DND-41 (cell line): ENCODE measurements at regions not wholly inside any gene's neighbourhood (a gene's known extent, or its start where the extent isn't known, plus 50 kb on each side); places are given as distances from the start of the nearest gene placed in this dataset.

ENCODE experiments used
- EZH2 ChIP-seq: IDR thresholded peaks from 3 replicates; pipeline ENCODE4 v1.6.1; 2012; ENCODE audit warnings: borderline replicate concordance, low read depth, mild to moderate bottlenecking, moderate library complexity, low read length, inconsistent platforms; ENCODE audit not compliant: severe bottlenecking
- TF ChIP-seq, protein P1 (sequence below): IDR thresholded peaks from 2 replicates; pipeline ENCODE4 v1.5.1; 2012; ENCODE audit warnings: borderline replicate concordance, low read length, moderate library complexity, mild to moderate bottlenecking; ENCODE audit not compliant: poor library complexity, severe bottlenecking; ENCODE audit errors: extremely low read depth

DNA sequence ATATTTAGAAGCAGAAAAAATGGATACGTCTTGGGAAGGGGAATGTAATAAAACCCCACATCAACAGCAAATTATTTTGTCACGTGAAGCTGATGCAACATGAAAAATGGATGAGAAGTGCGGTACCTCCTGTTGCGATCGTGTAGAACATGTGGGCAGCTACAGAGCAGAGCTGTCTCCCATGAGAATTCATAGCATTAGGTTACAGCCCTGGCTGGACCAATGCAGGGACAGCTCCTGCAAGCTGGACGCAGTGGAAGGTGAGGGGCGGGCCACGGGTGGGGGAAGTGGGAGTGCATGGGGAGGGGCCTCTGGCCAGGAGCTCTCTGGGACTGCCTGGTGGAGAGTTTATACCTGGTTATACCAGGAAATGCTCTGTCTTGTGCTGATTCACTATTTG is 120.3 kb downstream of the GATA3 start:
- TF ChIP-seq, protein P1, sequence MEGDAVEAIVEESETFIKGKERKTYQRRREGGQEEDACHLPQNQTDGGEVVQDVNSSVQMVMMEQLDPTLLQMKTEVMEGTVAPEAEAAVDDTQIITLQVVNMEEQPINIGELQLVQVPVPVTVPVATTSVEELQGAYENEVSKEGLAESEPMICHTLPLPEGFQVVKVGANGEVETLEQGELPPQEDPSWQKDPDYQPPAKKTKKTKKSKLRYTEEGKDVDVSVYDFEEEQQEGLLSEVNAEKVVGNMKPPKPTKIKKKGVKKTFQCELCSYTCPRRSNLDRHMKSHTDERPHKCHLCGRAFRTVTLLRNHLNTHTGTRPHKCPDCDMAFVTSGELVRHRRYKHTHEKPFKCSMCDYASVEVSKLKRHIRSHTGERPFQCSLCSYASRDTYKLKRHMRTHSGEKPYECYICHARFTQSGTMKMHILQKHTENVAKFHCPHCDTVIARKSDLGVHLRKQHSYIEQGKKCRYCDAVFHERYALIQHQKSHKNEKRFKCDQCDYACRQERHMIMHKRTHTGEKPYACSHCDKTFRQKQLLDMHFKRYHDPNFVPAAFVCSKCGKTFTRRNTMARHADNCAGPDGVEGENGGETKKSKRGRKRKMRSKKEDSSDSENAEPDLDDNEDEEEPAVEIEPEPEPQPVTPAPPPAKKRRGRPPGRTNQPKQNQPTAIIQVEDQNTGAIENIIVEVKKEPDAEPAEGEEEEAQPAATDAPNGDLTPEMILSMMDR, result no peak
- TF ChIP-seq EZH2, result no peak
